Stimulated activated naive CD4-positive, alpha-beta T cell (primary cell): ENCODE measurements at regions not wholly inside any gene's neighbourhood (a gene's known extent, or its start where the extent isn't known, plus 50 kb on each side); places are given as distances from the start of the nearest gene placed in this dataset.

ENCODE experiments used
- DNase-seq, 6 experiments: peaks; one replicate each; lab custom pipeline; 2025; lab: John Stamatoyannopoulos, UW

- no peak for DNase-seq
Observed at GRCh38 chr3:23099677-23100076, 103.5 kb upstream of the UBE2E2 start.

- DNase-seq, result no peak
Observed at GRCh38 chr3:23100106-23100505, 103.0 kb upstream of the UBE2E2 start.

GRCh38 chr3:23103764-23104163 is 99.4 kb upstream of the UBE2E2 start:
- no peak for DNase-seq

GRCh38 chr3:23105048-23105447 is 98.1 kb upstream of the UBE2E2 start:
- DNase-seq, result no peak

GRCh38 chr3:23106666-23107065 is 96.5 kb upstream of the UBE2E2 start:
- DNase-seq, result no peak

- DNase-seq, result no peak
Observed at GRCh38 chr3:23107221-23107620, 95.9 kb upstream of the UBE2E2 start.

GRCh38 chr3:23108451-23109057 is 94.6 kb upstream of the UBE2E2 start:
- no peak for DNase-seq

- DNase-seq, result no peak
Observed at GRCh38 chr3:23111286-23111685, 91.8 kb upstream of the UBE2E2 start.

- no peak for DNase-seq
Observed at GRCh38 chr3:23111797-23112196, 91.3 kb upstream of the UBE2E2 start.

GRCh38 chr3:23112491-23112890 is 90.6 kb upstream of the UBE2E2 start:
- no peak for DNase-seq

- no peak for DNase-seq
Observed at GRCh38 chr3:23113455-23114171, 89.5 kb upstream of the UBE2E2 start.

- no peak for DNase-seq
Observed at GRCh38 chr3:23114432-23114831, 88.7 kb upstream of the UBE2E2 start.

- DNase-seq, result no peak
Observed at GRCh38 chr3:23115171-23115877, 87.8 kb upstream of the UBE2E2 start.

GRCh38 chr3:23116081-23116837 is 86.9 kb upstream of the UBE2E2 start:
- no peak for DNase-seq

- no peak for DNase-seq
Observed at GRCh38 chr3:23117856-23118255, 85.3 kb upstream of the UBE2E2 start.

GRCh38 chr3:23127196-23127595 is 75.9 kb upstream of the UBE2E2 start:
- DNase-seq, result no peak

- DNase-seq, result no peak
Observed at GRCh38 chr3:23128655-23129054, 74.5 kb upstream of the UBE2E2 start.

- no peak for DNase-seq
Observed at GRCh38 chr3:23129117-23129516, 74.0 kb upstream of the UBE2E2 start.

- DNase-seq, result no peak
Observed at GRCh38 chr3:23129817-23130216, 73.3 kb upstream of the UBE2E2 start.

GRCh38 chr3:23130406-23130805 is 72.7 kb upstream of the UBE2E2 start:
- no peak for DNase-seq

- DNase-seq, result no peak
Observed at GRCh38 chr3:23135026-23135785, 67.9 kb upstream of the UBE2E2 start.

- DNase-seq, result no peak
Observed at GRCh38 chr3:23136054-23136453, 67.1 kb upstream of the UBE2E2 start.
